ENCODE measurements at regions not wholly inside any gene's neighbourhood (a gene's known extent, or its start where the extent isn't known, plus 50 kb on each side); places are given as distances from the start of the nearest gene placed in this dataset.

GRCh38 chr12:97046901-97047300 lies 139.8 kb downstream of the NEDD1 start:
- no peak for TF ChIP-seq CTCF (IDR thresholded peaks at IDR 0.05)
- TF ChIP-seq POLR2A (IDR thresholded peaks at IDR 0.05) = no peak

Measured in esophagus squamous epithelium (tissue), 4 donors.